GM12865 (cell line): ENCODE measurements at regions not wholly inside any gene's neighbourhood (a gene's known extent, or its start where the extent isn't known, plus 50 kb on each side); places are given as distances from the start of the nearest gene placed in this dataset.
A peak's percentile ranks its signal among the peaks of the same experiment; 100 is the strongest.

Experiments used
- DNase-seq: peaks from one replicate; pipeline ENCODE4 v3.0.0; 2010; ENCODE audit warnings: low read depth
- H3K4me3 ChIP-seq: 2 replicates; pipeline ENCODE4 v1.5.1; 2011; ENCODE audit warnings: mild to moderate bottlenecking, low read depth, low read length, control low read depth
- CTCF ChIP-seq: IDR thresholded peaks from 2 replicates; pipeline ENCODE4 v1.5.1; 2011; ENCODE audit warnings: low read length, control low read depth, low read depth, inconsistent platforms; ENCODE audit not compliant: insufficient read depth; ENCODE audit errors: missing control alignments

GRCh38 chr2:21920721-21921120 lies 797.0 kb downstream of the TDRD15 start:
- H3K4me3 ChIP-seq: no peak overlapping the region
- no peak for TF ChIP-seq CTCF
- no peak for DNase-seq

GRCh38 chr2:21924640-21925285 lies 801.0 kb downstream of the TDRD15 start:
- TF ChIP-seq CTCF: no peak
- H3K4me3 ChIP-seq: no peak overlapping the region
- DNase-seq: peak; percentile 28

- no peak overlapping the region for H3K4me3 ChIP-seq
- DNase-seq: no peak
- TF ChIP-seq CTCF: no peak
These were observed 804.5 kb downstream of the TDRD15 start for GRCh38 chr2:21928292-21928691.

GRCh38 chr2:21930226-21930625 lies 806.5 kb downstream of the TDRD15 start:
- no peak overlapping the region for H3K4me3 ChIP-seq
- no peak for DNase-seq
- TF ChIP-seq CTCF: no peak

GRCh38 chr2:21939967-21940366 lies 816.2 kb downstream of the TDRD15 start:
- DNase-seq: no peak
- H3K4me3 ChIP-seq: no peak overlapping the region
- no peak for TF ChIP-seq CTCF

GRCh38 chr2:21944536-21944935 lies 820.8 kb downstream of the TDRD15 start:
- no peak for TF ChIP-seq CTCF
- DNase-seq: no peak
- no peak overlapping the region for H3K4me3 ChIP-seq

- H3K4me3 ChIP-seq: no peak overlapping the region
- TF ChIP-seq CTCF: no peak
- DNase-seq: no peak
These were observed 821.9 kb downstream of the TDRD15 start for GRCh38 chr2:21945658-21946057.
